NB4 (cell line): ENCODE measurements at regions not wholly inside any gene's neighbourhood (a gene's known extent, or its start where the extent isn't known, plus 50 kb on each side); places are given as distances from the start of the nearest gene placed in this dataset.

Experiments
- CTCF ChIP-seq: IDR thresholded peaks from one replicate; pipeline ENCODE4 v1.5.1; 2012; ENCODE audit warnings: low read depth, low read length
- MAX ChIP-seq: IDR thresholded peaks from 2 replicates; pipeline ENCODE4 v1.6.1; 2011; ENCODE audit warnings: low read depth, low read length
- POLR2A ChIP-seq: IDR thresholded peaks from 2 replicates; pipeline ENCODE4 v1.6.1; 2011; ENCODE audit warnings: mild to moderate bottlenecking; ENCODE audit not compliant: insufficient read length; ENCODE audit errors: extremely low read depth

GRCh38 chr5:7186818-7187217, 209.1 kb upstream of the ADCY2 start:
- TF ChIP-seq POLR2A (no peak), CTCF (no peak), MAX (no peak)
